ENCODE measurements at regions not wholly inside any gene's neighbourhood (a gene's known extent, or its start where the extent isn't known, plus 50 kb on each side); places are given as distances from the start of the nearest gene placed in this dataset.

- no peak for DNase-seq (ENCODE audit: low spot score)
These were observed 585.7 kb upstream of the TMEM132C start for GRCh38 chr12:127681151-127681754.

- DNase-seq (ENCODE audit: low spot score), result no peak
These were observed 581.5 kb upstream of the TMEM132C start for GRCh38 chr12:127685491-127685890.

GRCh38 chr12:127685931-127686330 lies 581.0 kb upstream of the TMEM132C start:
- DNase-seq (ENCODE audit: low spot score), result no peak

GRCh38 chr12:127687181-127687580 lies 579.8 kb upstream of the TMEM132C start:
- DNase-seq (ENCODE audit: low spot score), result no peak

GRCh38 chr12:127688906-127689428 lies 578.0 kb upstream of the TMEM132C start:
- no peak for DNase-seq (ENCODE audit: low spot score)

GRCh38 chr12:127690161-127690560 lies 576.8 kb upstream of the TMEM132C start:
- DNase-seq (ENCODE audit: low spot score), result peak; percentile 21

GRCh38 chr12:127696963-127697362 lies 570.0 kb upstream of the TMEM132C start:
- DNase-seq (ENCODE audit: low spot score), result no peak

- DNase-seq (ENCODE audit: low spot score), result no peak
These were observed 563.9 kb upstream of the TMEM132C start for GRCh38 chr12:127703026-127703425.

GRCh38 chr12:127711108-127711507 lies 555.9 kb upstream of the TMEM132C start:
- no peak for DNase-seq (ENCODE audit: low spot score)

- no peak for DNase-seq (ENCODE audit: low spot score)
These were observed 554.4 kb upstream of the TMEM132C start for GRCh38 chr12:127712561-127712960.

GRCh38 chr12:127716166-127716565 lies 550.8 kb upstream of the TMEM132C start:
- DNase-seq (ENCODE audit: low spot score), result no peak

- peak; percentile 28 for DNase-seq (ENCODE audit: low spot score)
These were observed 549.7 kb upstream of the TMEM132C start for GRCh38 chr12:127717278-127717677.

- DNase-seq (ENCODE audit: low spot score), result no peak
These were observed 546.6 kb upstream of the TMEM132C start for GRCh38 chr12:127720334-127720733.

- no peak for DNase-seq (ENCODE audit: low spot score)
These were observed 544.4 kb upstream of the TMEM132C start for GRCh38 chr12:127722611-127723010.

GRCh38 chr12:127723251-127723650 lies 543.7 kb upstream of the TMEM132C start:
- DNase-seq (ENCODE audit: low spot score), result no peak

GRCh38 chr12:127726671-127727315 lies 540.2 kb upstream of the TMEM132C start:
- DNase-seq (ENCODE audit: low spot score), result no peak

- DNase-seq (ENCODE audit: low spot score), result no peak
These were observed 538.7 kb upstream of the TMEM132C start for GRCh38 chr12:127728285-127728684.

- no peak for DNase-seq (ENCODE audit: low spot score)
These were observed 538.2 kb upstream of the TMEM132C start for GRCh38 chr12:127728729-127729128.

GRCh38 chr12:127729381-127729780 lies 537.6 kb upstream of the TMEM132C start:
- no peak for DNase-seq (ENCODE audit: low spot score)

GRCh38 chr12:127731657-127732056 lies 535.3 kb upstream of the TMEM132C start:
- DNase-seq (ENCODE audit: low spot score), result no peak

- DNase-seq (ENCODE audit: low spot score), result no peak
These were observed 524.7 kb upstream of the TMEM132C start for GRCh38 chr12:127742231-127742630.

- DNase-seq (ENCODE audit: low spot score), result no peak
These were observed 521.3 kb upstream of the TMEM132C start for GRCh38 chr12:127745469-127746212.

- DNase-seq (ENCODE audit: low spot score), result no peak
These were observed 517.6 kb upstream of the TMEM132C start for GRCh38 chr12:127749416-127749815.
